K562 (cell line): ENCODE measurements at regions not wholly inside any gene's neighbourhood (a gene's known extent, or its start where the extent isn't known, plus 50 kb on each side); places are given as distances from the start of the nearest gene placed in this dataset.

Experiments used
- ATAC-seq: fragments of 200-7000 bp; cut with Tn5 transposase; 3 replicates; pipeline ENCODE4 v1.9.1; 2020; ENCODE audit warnings: moderate library complexity
- BruUV-seq: library from RNA; stranded (reverse); fragments of 400-500 nt; replicated peaks from 2 replicates; lab custom pipeline; 2021; lab: Mats Ljungman, UMichigan
- CTCF ChIA-PET: fragments of 300-600 bp; formaldehyde crosslinking; extraction: SDS; loops from one replicate; lab custom pipeline; 2021; ENCODE audit warnings: low intra/inter-chr PET ratio; lab: Yijun Ruan, JAX
- POLR2A ChIA-PET: fragments of 300-600, 350-650 bp; sonication (Branson Sonifier 250); formaldehyde crosslinking; extraction: SDS; loops from one replicate; lab custom pipeline; 2021; ENCODE audit warnings: antibody characterized with exemption, inconsistent platforms; lab: Yijun Ruan, JAX
- DNase-seq, 4 experiments: peaks; one replicate each; pipeline versions ENCODE4 v3.0.0 to v3.0.0-alpha.2; 2011 to 2018; ENCODE audit warnings: low spot score in 3 of 4, mixed read lengths in 3 of 4; ENCODE audit errors: extremely low read depth in 1 of 4
- FAIRE-seq: peaks from 2 replicates; lab custom pipeline; 2011; peaks lifted over from hg19 to GRCh38; lab: Jason Lieb, UNC
- H2AFZ ChIP-seq: 2 replicates; pipeline ENCODE4 v1.6.0; 2011; ENCODE audit warnings: low read depth, low read length, control low read depth, inconsistent platforms
- H3K27ac ChIP-seq: fragments of 200-600 bp; 3 replicates; pipeline ENCODE4 v1.8.0; 2011; ENCODE audit warnings: low read depth, mild to moderate bottlenecking, control low read depth, inconsistent platforms, low read length, moderate library complexity, mixed read lengths; ENCODE audit errors: extremely low read depth
- H3K27me3 ChIP-seq, 2 experiments: fragments of 300-600 bp in 1 of 2; 2 replicates in 1 of 2; 3 replicates in 1 of 2; pipeline versions ENCODE4 v1.6.0 to v1.8.0; 2011; ENCODE audit warnings: inconsistent platforms in 2 of 2, low read length in 2 of 2, mild to moderate bottlenecking in 1 of 2, mixed read lengths in 1 of 2, moderate library complexity in 1 of 2; ENCODE audit not compliant: control insufficient read depth in 2 of 2, insufficient read depth in 2 of 2
- H3K36me3 ChIP-seq: fragments of 300-600 bp; 3 replicates; pipeline ENCODE4 v1.8.0; 2011; ENCODE audit warnings: mild to moderate bottlenecking, low read length, inconsistent platforms; ENCODE audit not compliant: control insufficient read depth, insufficient read depth
- H3K4me1 ChIP-seq, 2 experiments: fragments of 200-600 bp in 1 of 2; replicated peaks in 1 of 2; 2 replicates in 1 of 2; 3 replicates in 1 of 2; pipeline versions ENCODE4 v1.5.1 to v1.8.0; 2011; ENCODE audit warnings: inconsistent platforms in 2 of 2, low read length in 2 of 2, mild to moderate bottlenecking in 1 of 2, mixed read lengths in 1 of 2, moderate library complexity in 1 of 2; ENCODE audit not compliant: control insufficient read depth in 2 of 2, insufficient read depth in 2 of 2
- H3K4me2 ChIP-seq: 2 replicates; pipeline ENCODE4 v1.6.1; 2011; ENCODE audit warnings: low read length, control low read depth, inconsistent platforms, mixed read lengths; ENCODE audit not compliant: insufficient read depth
- H3K4me3 ChIP-seq: fragments of 200-600 bp; sonication (generic), shearing (Covaris generic); 2 replicates; pipeline ENCODE4 v1.5.1; 2016; ENCODE audit warnings: control low read depth, inconsistent platforms
- H3K79me2 ChIP-seq: fragments of 200-600 bp; 3 replicates; pipeline ENCODE4 v1.8.0; 2011; ENCODE audit warnings: low read length, inconsistent platforms; ENCODE audit not compliant: control insufficient read depth, insufficient read depth
- H3K9ac ChIP-seq, 2 experiments: 2 replicates each; pipeline versions ENCODE4 v1.6.0 to v1.6.1; 2011; ENCODE audit warnings: low read depth in 2 of 2, low read length in 2 of 2, control low read depth in 1 of 2, inconsistent platforms in 1 of 2, mild to moderate bottlenecking in 1 of 2, mixed read lengths in 1 of 2; ENCODE audit not compliant: insufficient read depth in 1 of 2
- H3K9me1 ChIP-seq: one replicate; pipeline ENCODE4 v1.6.0; 2011; ENCODE audit warnings: inconsistent platforms, mild to moderate bottlenecking, low read length, moderate library complexity; ENCODE audit not compliant: control insufficient read depth, insufficient read depth
- H3K9me3 ChIP-seq: replicated peaks from 2 replicates; pipeline ENCODE4 v1.5.1; 2011; ENCODE audit warnings: low read depth, low read length, inconsistent platforms; ENCODE audit not compliant: control insufficient read depth, insufficient read depth
- H4K20me1 ChIP-seq: replicated peaks from 2 replicates; pipeline ENCODE4 v1.6.1; 2011; ENCODE audit warnings: low read length, inconsistent platforms, mixed read lengths; ENCODE audit not compliant: control insufficient read depth, insufficient read depth
- CAMTA2 ChIP-seq: fragments of 250-450 bp; sonication (Bioruptor Pico); conservative IDR thresholded peaks from 2 replicates; pipeline ENCODE4 v1.5.1; 2022
- CHD2 ChIP-seq: IDR thresholded peaks from 2 replicates; pipeline ENCODE4 v1.6.1; 2011; ENCODE audit warnings: low read depth, low read length
- CXXC5 ChIP-seq: fragments of 250-450 bp; sonication (Bioruptor Pico); IDR thresholded peaks from 2 replicates; pipeline ENCODE4 v1.8.0; 2022; ENCODE audit warnings: inconsistent platforms, mild to moderate bottlenecking, moderate library complexity
- DIDO1 ChIP-seq: fragments of 450-650 bp; IDR thresholded peaks from 2 replicates; pipeline ENCODE4 v1.6.1; 2016; ENCODE audit warnings: low read depth, missing biosample characterization, missing genetic modification characterization
- DLX4 ChIP-seq: fragments of 250-450 bp; sonication (Bioruptor Pico); IDR thresholded peaks from 2 replicates; pipeline ENCODE4 v1.6.1; 2021; ENCODE audit warnings: mild to moderate bottlenecking
- IFI16 ChIP-seq: fragments of 250-450 bp; sonication (Bioruptor Pico); IDR thresholded peaks from 2 replicates; pipeline ENCODE4 v2.1.2; 2022; ENCODE audit warnings: mild to moderate bottlenecking, inconsistent platforms
- MAFK ChIP-seq: IDR thresholded peaks from 2 replicates; pipeline ENCODE4 v1.6.1; 2011; ENCODE audit warnings: low read length, improper control_type of control experiment
- NONO ChIP-seq, 2 experiments: fragments of 200-400 bp in 1 of 2; fragments of 450-650 bp in 1 of 2; formaldehyde crosslinking in 1 of 2; IDR thresholded peaks; 2 replicates each; pipeline ENCODE4 v1.6.1; 2017; ENCODE audit warnings: low read depth in 2 of 2, mild to moderate bottlenecking in 2 of 2, moderate library complexity in 2 of 2, low read length in 1 of 2
- PCBP2 ChIP-seq: fragments of 200-400 bp; formaldehyde crosslinking; IDR thresholded peaks from 2 replicates; pipeline ENCODE4 v1.6.1; 2018; ENCODE audit warnings: low read length, low read depth, mild to moderate bottlenecking, moderate library complexity; ENCODE audit not compliant: poor library complexity, severe bottlenecking
- PHF21A ChIP-seq: fragments of 450-650 bp; IDR thresholded peaks from 2 replicates; pipeline ENCODE4 v1.6.1; 2017; ENCODE audit warnings: low read depth, borderline replicate concordance
- PHF8 ChIP-seq: fragments of 200-600 bp; sonication (generic); IDR thresholded peaks from 2 replicates; pipeline ENCODE4 v1.6.1; 2012; ENCODE audit warnings: mixed run types, mild to moderate bottlenecking, inconsistent platforms, low read length, moderate library complexity, borderline replicate concordance
- PTBP1 ChIP-seq: fragments of 200-400 bp; formaldehyde crosslinking; IDR thresholded peaks from 2 replicates; pipeline ENCODE4 v1.6.1; 2017; ENCODE audit warnings: low read depth, low read length
- RBM39 ChIP-seq: fragments of 200-400 bp; formaldehyde crosslinking; optimal IDR thresholded peaks from 2 replicates; pipeline ENCODE3; 2018; ENCODE audit warnings: low read depth, low read length
- SNIP1 ChIP-seq: fragments of 450-650 bp; IDR thresholded peaks from 2 replicates; pipeline ENCODE4 v1.7.1; 2017; ENCODE audit warnings: low read depth, mild to moderate bottlenecking
- SOX6 ChIP-seq: fragments of 450-650 bp; IDR thresholded peaks from 2 replicates; pipeline ENCODE4 v1.6.1; 2014; ENCODE audit warnings: mild to moderate bottlenecking
- SREBF2 ChIP-seq: sonication (generic); formaldehyde crosslinking; IDR thresholded peaks from 2 replicates; pipeline ENCODE4 v1.4.0; 2020; ENCODE audit warnings: mild to moderate bottlenecking, missing genetic modification reagents
- ZNF354B ChIP-seq: fragments of 250-450 bp; sonication (Bioruptor Pico); IDR thresholded peaks from 2 replicates; pipeline ENCODE4 v1.4.0; 2020
- WGBS: fragments of 100-300 bp; shearing (Covaris generic); methylation state at CpG from one replicate; pipeline ENCODE4 v1.1.6; 2016; ENCODE audit warnings: low coverage, mixed read lengths; ENCODE audit not compliant: insufficient coverage; ENCODE audit errors: missing lambda C conversion rate; 5-methylcytosine and 5-hydroxymethylcytosine counted together
- in situ Hi-C: fragments of 300-500 bp; cut with MboI; formaldehyde crosslinking; loops from 4 replicates; pipeline ENCODE4 v1.15.0; 2018; ENCODE audit warnings: inconsistent platforms, mixed read lengths
- intact Hi-C: fragments of 100-400 bp; cut with micrococcal nuclease; formaldehyde crosslinking; loops from 2 replicates; pipeline ENCODE4 v1.14.2; 2022
- TF ChIP-seq, protein P1 (sequence below): fragments of 250-450 bp; sonication (Bioruptor Pico); IDR thresholded peaks from 2 replicates; pipeline ENCODE4 v1.5.1; 2021; ENCODE audit warnings: mild to moderate bottlenecking
- TF ChIP-seq, protein P2 (sequence below): IDR thresholded peaks from 2 replicates; pipeline ENCODE4 v1.6.1; 2011; ENCODE audit warnings: borderline replicate concordance, low read depth, mild to moderate bottlenecking, moderate library complexity, low read length; ENCODE audit not compliant: insufficient read depth, poor library complexity, severe bottlenecking

DNA sequence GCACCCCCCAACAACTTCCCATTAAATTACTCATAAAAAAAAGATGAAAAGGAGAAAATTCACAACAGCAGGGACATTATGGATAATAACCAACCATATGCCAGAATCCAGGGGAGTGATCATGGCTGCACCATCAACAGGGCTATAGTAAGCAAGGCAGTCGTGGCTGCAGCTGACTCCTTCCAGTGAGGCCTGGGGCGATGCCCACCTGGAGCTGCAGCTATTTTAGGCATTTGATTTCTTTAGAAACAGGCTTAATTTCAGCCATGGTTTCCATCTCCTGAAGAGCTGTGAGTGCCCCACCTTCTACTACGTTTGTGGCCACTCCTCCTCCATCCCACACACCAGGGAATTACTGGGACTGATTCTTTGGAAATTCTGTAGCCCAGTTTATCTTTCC, 84.0 kb downstream of the MINAR1 start:
- Histone ChIP-seq H3K4me2 (no peak overlapping the region), H2AFZ (no peak overlapping the region), H3K4me1 (no peaks in the 10 kb centered on the region), H3K36me3 (no peaks in the 10 kb centered on the region), H3K4me3 (no peak overlapping the region), H3K27ac (no peak overlapping the region), H3K79me2 (no peaks in the 10 kb centered on the region), H3K9me1 (no peaks in the 10 kb centered on the region), H4K20me1 (no peaks in the 10 kb centered on the region; the same call in 1 of the 2 replicates), H3K9me3 (no peaks in the 10 kb centered on the region), H3K9ac (no peak overlapping the region), H3K27me3 (peaks cover 0 to 2% of the 10 kb centered on the region in 2 experiments; a peak in 1 of 5 replicates)
- CTCF ChIA-PET: no interaction called here
- DNase-seq (no peak), FAIRE-seq (no peak), ATAC-seq (no peak)
- 2% methylated on average over 3 of the region's 3 CpGs for WGBS
- TF ChIP-seq PHF8 (no peak), DLX4 (CRISPR knock-in tag) (no peak), SNIP1 (no peak), IFI16 (CRISPR knock-in tag) (no peak), MAFK (no peak), CXXC5 (no peak), CAMTA2 (CRISPR knock-in tag) (no peak), SOX6 (no peak), SREBF2 (CRISPR knock-in tag) (no peak), CHD2 (no peak), DIDO1 (tag) (no peak), PCBP2 (no peak), RBM39 (no peak), NONO (IDR thresholded peaks at IDR 0.05; ENCODE audit: low read depth in 2 of 2, low read length in 1 of 2) (no peak), PHF21A (no peak), ZNF354B (CRISPR knock-in tag) (no peak), PTBP1 (no peak)
- TF ChIP-seq, protein P1, sequence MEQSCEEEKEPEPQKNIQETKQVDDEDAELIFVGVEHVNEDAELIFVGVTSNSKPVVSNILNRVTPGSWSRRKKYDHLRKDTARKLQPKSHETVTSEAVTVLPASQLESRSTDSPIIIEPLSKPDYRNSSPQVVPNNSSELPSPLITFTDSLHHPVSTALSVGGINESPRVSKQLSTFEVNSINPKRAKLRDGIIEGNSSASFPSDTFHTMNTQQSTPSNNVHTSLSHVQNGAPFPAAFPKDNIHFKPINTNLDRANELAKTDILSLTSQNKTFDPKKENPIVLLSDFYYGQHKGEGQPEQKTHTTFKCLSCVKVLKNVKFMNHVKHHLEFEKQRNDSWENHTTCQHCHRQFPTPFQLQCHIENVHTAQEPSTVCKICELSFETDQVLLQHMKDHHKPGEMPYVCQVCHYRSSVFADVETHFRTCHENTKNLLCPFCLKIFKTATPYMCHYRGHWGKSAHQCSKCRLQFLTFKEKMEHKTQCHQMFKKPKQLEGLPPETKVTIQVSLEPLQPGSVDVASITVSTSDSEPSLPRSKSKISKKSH: no peak
- TF ChIP-seq, protein P2, sequence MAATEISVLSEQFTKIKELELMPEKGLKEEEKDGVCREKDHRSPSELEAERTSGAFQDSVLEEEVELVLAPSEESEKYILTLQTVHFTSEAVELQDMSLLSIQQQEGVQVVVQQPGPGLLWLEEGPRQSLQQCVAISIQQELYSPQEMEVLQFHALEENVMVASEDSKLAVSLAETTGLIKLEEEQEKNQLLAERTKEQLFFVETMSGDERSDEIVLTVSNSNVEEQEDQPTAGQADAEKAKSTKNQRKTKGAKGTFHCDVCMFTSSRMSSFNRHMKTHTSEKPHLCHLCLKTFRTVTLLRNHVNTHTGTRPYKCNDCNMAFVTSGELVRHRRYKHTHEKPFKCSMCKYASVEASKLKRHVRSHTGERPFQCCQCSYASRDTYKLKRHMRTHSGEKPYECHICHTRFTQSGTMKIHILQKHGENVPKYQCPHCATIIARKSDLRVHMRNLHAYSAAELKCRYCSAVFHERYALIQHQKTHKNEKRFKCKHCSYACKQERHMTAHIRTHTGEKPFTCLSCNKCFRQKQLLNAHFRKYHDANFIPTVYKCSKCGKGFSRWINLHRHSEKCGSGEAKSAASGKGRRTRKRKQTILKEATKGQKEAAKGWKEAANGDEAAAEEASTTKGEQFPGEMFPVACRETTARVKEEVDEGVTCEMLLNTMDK: no peak
- in situ Hi-C loops: no loop called here
- POLR2A ChIA-PET: no interaction called here
- BruUV-seq: no TSS peak
- intact Hi-C loops: no loop called here
